HG02885 (cell line): ENCODE measurements at regions not wholly inside any gene's neighbourhood (a gene's known extent, or its start where the extent isn't known, plus 50 kb on each side); places are given as distances from the start of the nearest gene placed in this dataset.
"Not testable (repeated sequence)": the region's sequence is repeated elsewhere in the genome, so short reads cannot be mapped to it uniquely, and the experiment has no call there.

Source experiments
- ATAC-seq: cut with Tn5 transposase; IDR thresholded peaks from one replicate; pipeline ENCODE4 v1.9.1; 2021; ENCODE audit warnings: mild to moderate bottlenecking; ENCODE audit not compliant: unreplicated experiment, poor library complexity

- ATAC-seq: no peak
Measured at GRCh38 chr22:22123118-22123959, 121.2 kb upstream of the VPREB1 start.

- ATAC-seq: no peak
Measured at GRCh38 chr22:22122348-22123117, 122.1 kb upstream of the VPREB1 start.

GRCh38 chr22:22121445-22121844 lies 123.1 kb upstream of the VPREB1 start:
- ATAC-seq: no peak

GRCh38 chr22:22120160-22120559 lies 124.4 kb upstream of the VPREB1 start:
- ATAC-seq: no peak

- no peak for ATAC-seq
Measured at GRCh38 chr22:22118987-22119386, 125.6 kb upstream of the VPREB1 start.

GRCh38 chr22:22117864-22118544 lies 126.6 kb upstream of the VPREB1 start:
- ATAC-seq: not testable (repeated sequence)

- not testable (repeated sequence) for ATAC-seq
Measured at GRCh38 chr22:22116997-22117770, 127.4 kb upstream of the VPREB1 start.

- no peak for ATAC-seq
Measured at GRCh38 chr22:22113701-22114100, 130.9 kb upstream of the VPREB1 start.

- no peak for ATAC-seq
Measured at GRCh38 chr22:22112533-22113294, 130.1 kb upstream of the TOP3B start.

- ATAC-seq: no peak
Measured at GRCh38 chr22:22111983-22112382, 129.4 kb upstream of the TOP3B start.

- peak; percentile 57 for ATAC-seq
Measured at GRCh38 chr22:22111267-22111751, 128.7 kb upstream of the TOP3B start.

- peak; percentile 74 for ATAC-seq
Measured at GRCh38 chr22:22110548-22111266, 128.1 kb upstream of the TOP3B start.

- no peak for ATAC-seq
Measured at GRCh38 chr22:22109693-22110466, 127.3 kb upstream of the TOP3B start.

- no peak for ATAC-seq
Measured at GRCh38 chr22:22106855-22107254, 124.3 kb upstream of the TOP3B start.

- no peak for ATAC-seq
Measured at GRCh38 chr22:22105364-22105763, 122.8 kb upstream of the TOP3B start.

- ATAC-seq: no peak
Measured at GRCh38 chr22:22103078-22103875, 120.7 kb upstream of the TOP3B start.
